Keratinocyte (primary cell): ENCODE measurements at regions not wholly inside any gene's neighbourhood (a gene's known extent, or its start where the extent isn't known, plus 50 kb on each side); places are given as distances from the start of the nearest gene placed in this dataset.

Experiments used
- CTCF ChIP-seq, 3 experiments: IDR thresholded peaks in 1 of 3; conservative IDR thresholded peaks in 1 of 3; optimal IDR thresholded peaks in 1 of 3; 2 replicates in 2 of 3; 3 replicates in 1 of 3; pipeline versions ENCODE3 to v1.5.1; 2011; ENCODE audit warnings: low read length in 3 of 3, mild to moderate bottlenecking in 3 of 3, moderate library complexity in 2 of 3, control low read depth in 1 of 3, inconsistent platforms in 1 of 3; ENCODE audit not compliant: insufficient read depth in 2 of 3; ENCODE audit errors: extremely low read depth in 1 of 3
- EZH2 ChIP-seq: IDR thresholded peaks from one replicate; pipeline ENCODE4 v1.6.1; 2012; ENCODE audit warnings: inconsistent platforms, mild to moderate bottlenecking, low read length, moderate library complexity

DNA sequence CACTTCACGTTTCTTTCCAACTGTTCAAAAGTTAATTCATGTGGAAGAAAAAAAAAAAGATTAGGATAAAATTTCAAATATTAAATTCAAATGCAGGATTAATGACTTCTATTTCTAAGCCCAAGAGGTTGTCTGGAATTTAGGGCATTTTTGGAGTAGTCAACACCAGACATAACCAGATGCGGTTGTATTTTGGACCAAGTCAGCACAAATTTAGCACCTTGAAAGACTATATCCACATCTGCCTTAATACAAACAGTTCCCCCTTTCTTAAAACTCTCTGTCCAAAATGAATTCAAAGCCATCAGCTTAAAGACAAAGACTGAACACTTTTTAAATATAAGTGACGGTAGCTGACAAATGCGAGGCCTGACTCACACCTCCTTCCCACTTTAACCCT is 282.9 kb downstream of the C16orf95 start:
- no peak for TF ChIP-seq CTCF (optimal IDR thresholded peaks at IDR 0.05 in 1 of 3, IDR thresholded peaks at IDR 0.05 in 1 of 3, conservative IDR thresholded peaks at IDR 0.05 in 1 of 3; ENCODE audit: extremely low read depth in 1 of 3, insufficient read depth in 2 of 3, low read length in 3 of 3)
- TF ChIP-seq EZH2, result no peak
